ENCODE measurements at regions not wholly inside any gene's neighbourhood (a gene's known extent, or its start where the extent isn't known, plus 50 kb on each side); places are given as distances from the start of the nearest gene placed in this dataset.

DNA sequence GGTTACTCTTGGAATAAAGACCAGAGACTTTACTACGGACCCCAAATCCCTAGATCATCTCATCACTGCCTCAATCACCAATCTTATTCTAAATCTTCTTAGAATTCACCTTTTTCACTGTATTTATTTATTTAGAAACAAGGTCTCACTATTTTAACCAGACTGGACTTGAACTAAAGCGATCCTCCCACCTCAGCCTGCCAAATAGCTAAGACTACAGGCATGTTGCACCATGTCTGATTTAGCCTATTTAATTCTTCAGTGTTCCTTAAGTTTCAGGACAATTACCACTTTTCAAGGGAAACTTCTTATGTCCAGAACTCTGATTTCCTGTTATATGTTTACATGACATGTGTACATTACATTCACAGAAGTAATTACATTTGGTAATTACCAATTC lies 238.0 kb upstream of the COL8A1 start:
- TF ChIP-seq POLR2A (IDR thresholded peaks at IDR 0.05) (no peak), EP300 (IDR thresholded peaks at IDR 0.05) (no peak)
- TF ChIP-seq, protein P1, sequence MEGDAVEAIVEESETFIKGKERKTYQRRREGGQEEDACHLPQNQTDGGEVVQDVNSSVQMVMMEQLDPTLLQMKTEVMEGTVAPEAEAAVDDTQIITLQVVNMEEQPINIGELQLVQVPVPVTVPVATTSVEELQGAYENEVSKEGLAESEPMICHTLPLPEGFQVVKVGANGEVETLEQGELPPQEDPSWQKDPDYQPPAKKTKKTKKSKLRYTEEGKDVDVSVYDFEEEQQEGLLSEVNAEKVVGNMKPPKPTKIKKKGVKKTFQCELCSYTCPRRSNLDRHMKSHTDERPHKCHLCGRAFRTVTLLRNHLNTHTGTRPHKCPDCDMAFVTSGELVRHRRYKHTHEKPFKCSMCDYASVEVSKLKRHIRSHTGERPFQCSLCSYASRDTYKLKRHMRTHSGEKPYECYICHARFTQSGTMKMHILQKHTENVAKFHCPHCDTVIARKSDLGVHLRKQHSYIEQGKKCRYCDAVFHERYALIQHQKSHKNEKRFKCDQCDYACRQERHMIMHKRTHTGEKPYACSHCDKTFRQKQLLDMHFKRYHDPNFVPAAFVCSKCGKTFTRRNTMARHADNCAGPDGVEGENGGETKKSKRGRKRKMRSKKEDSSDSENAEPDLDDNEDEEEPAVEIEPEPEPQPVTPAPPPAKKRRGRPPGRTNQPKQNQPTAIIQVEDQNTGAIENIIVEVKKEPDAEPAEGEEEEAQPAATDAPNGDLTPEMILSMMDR (IDR thresholded peaks at IDR 0.05): no peak

All from upper lobe of left lung (tissue), 4 donors.